ENCODE measurements at regions not wholly inside any gene's neighbourhood (a gene's known extent, or its start where the extent isn't known, plus 50 kb on each side); places are given as distances from the start of the nearest gene placed in this dataset.

DNA sequence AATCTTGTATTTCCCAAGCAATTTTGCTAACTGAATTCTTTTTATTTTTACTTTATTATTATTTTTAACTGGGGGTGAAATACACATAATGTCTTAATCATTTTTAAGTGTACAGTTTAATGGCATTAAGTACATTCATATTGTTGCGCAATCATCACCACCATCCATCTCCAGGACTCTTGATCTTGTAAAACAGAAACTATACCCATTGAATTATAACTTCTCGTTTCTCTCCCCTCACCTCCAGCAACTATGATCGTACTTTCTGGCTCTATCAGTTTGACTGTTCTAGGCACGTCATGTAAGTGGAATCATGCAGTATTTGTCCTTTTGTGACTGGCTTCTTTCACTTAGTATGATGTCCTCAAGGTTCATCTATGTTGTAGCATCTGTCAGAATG, 108.8 kb downstream of the ARL5B start:
- Histone ChIP-seq H3K4me3 (ENCODE audit: low read length in 3 of 3) (no peak overlapping the region), H3K9me3 (ENCODE audit: control insufficient read depth in 2 of 3, insufficient read depth in 1 of 3, low read length in 3 of 3) (peaks cover 0 to 4% (median 0%) of the 10 kb centered on the region in 3 donors), H3K36me3 (ENCODE audit: control insufficient read depth in 2 of 3, insufficient read depth in 3 of 3, low read length in 3 of 3) (no peaks in the 10 kb centered on the region), H3K27ac (ENCODE audit: low read depth in 2 of 2, low read length in 2 of 2) (no peak overlapping the region), H3K27me3 (ENCODE audit: control insufficient read depth, insufficient read depth, low read length) (no peaks in the 10 kb centered on the region), H3K4me1 (ENCODE audit: control insufficient read depth in 2 of 3, insufficient read depth in 2 of 3, low read depth in 1 of 3, low read length in 3 of 3) (no peaks in the 10 kb centered on the region), H3K9ac (ENCODE audit: low read length in 3 of 3) (no peak overlapping the region)
- DNase-seq, result no peak
- TF ChIP-seq, protein P1, sequence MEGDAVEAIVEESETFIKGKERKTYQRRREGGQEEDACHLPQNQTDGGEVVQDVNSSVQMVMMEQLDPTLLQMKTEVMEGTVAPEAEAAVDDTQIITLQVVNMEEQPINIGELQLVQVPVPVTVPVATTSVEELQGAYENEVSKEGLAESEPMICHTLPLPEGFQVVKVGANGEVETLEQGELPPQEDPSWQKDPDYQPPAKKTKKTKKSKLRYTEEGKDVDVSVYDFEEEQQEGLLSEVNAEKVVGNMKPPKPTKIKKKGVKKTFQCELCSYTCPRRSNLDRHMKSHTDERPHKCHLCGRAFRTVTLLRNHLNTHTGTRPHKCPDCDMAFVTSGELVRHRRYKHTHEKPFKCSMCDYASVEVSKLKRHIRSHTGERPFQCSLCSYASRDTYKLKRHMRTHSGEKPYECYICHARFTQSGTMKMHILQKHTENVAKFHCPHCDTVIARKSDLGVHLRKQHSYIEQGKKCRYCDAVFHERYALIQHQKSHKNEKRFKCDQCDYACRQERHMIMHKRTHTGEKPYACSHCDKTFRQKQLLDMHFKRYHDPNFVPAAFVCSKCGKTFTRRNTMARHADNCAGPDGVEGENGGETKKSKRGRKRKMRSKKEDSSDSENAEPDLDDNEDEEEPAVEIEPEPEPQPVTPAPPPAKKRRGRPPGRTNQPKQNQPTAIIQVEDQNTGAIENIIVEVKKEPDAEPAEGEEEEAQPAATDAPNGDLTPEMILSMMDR (IDR thresholded peaks at IDR 0.05; ENCODE audit: borderline replicate concordance, extremely low read depth, insufficient read depth), result no peak
- no peak for FAIRE-seq
- intact Hi-C loops (cut with DNase I), result no loop called here

DNA sequence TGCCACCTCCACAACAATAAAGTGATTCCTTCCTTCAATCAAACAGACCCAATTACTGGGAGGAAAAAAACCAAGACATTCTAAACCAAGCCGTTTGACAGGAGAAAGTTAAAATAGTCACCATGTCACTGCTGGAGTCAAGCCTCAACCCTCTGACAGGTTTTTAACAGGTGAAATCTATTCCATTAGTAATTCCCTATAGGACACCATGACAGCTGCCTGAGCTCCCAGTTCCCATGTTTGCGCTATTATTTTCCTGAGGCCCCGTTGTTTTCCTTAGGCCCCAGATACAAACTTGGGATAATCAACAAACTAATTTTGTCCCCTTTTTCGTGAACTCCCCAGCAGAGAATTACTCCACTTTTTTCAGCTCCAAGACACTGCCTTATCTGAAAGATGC, 113.9 kb downstream of the ARL5B start:
- Histone ChIP-seq H3K4me1 (ENCODE audit: control insufficient read depth in 2 of 3, insufficient read depth in 2 of 3, low read depth in 1 of 3, low read length in 3 of 3) (no peaks in the 10 kb centered on the region), H3K9ac (ENCODE audit: low read length in 3 of 3) (no peak overlapping the region), H3K9me3 (ENCODE audit: control insufficient read depth in 2 of 3, insufficient read depth in 1 of 3, low read length in 3 of 3) (peaks cover 0 to 4% (median 0%) of the 10 kb centered on the region in 3 donors), H3K27ac (ENCODE audit: low read depth in 2 of 2, low read length in 2 of 2) (no peak overlapping the region), H3K36me3 (ENCODE audit: control insufficient read depth in 2 of 3, insufficient read depth in 3 of 3, low read length in 3 of 3) (no peaks in the 10 kb centered on the region), H3K27me3 (ENCODE audit: control insufficient read depth, insufficient read depth, low read length) (no peaks in the 10 kb centered on the region), H3K4me3 (ENCODE audit: low read length in 3 of 3) (no peak overlapping the region)
- DNase-seq, result no peak
- TF ChIP-seq, protein P1 (IDR thresholded peaks at IDR 0.05; ENCODE audit: borderline replicate concordance, extremely low read depth, insufficient read depth), result no peak
- intact Hi-C loops (cut with DNase I), result no loop called here
- no peak for FAIRE-seq

DNA sequence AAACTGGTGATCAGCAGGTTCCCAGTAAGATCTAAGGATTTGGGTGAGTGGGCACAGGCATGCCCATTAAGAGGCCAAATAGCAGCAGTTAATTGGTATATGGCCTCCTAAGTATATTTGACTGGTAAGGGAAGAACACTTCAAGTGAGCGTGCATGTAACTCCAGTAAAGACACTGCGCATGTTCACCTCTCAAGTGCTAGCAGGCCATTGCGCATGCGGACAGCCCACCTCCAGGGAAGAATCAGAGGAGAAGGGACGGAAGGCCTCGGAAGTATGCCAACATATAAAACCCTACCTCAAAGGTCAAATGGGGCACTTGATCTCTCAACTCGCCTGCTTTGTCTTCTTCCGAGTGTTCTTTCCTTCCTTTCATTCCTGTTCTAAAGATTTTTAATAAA, 118.0 kb downstream of the ARL5B start:
- H3K27ac ChIP-seq (ENCODE audit: low read depth in 2 of 2, low read length in 2 of 2), result no peak overlapping the region
- no peaks in the 10 kb centered on the region for H3K9me3 ChIP-seq (ENCODE audit: control insufficient read depth in 2 of 3, insufficient read depth in 1 of 3, low read length in 3 of 3)
- no peak overlapping the region for H3K9ac ChIP-seq (ENCODE audit: low read length in 3 of 3)
- no peaks in the 10 kb centered on the region for H3K4me1 ChIP-seq (ENCODE audit: control insufficient read depth in 2 of 3, insufficient read depth in 2 of 3, low read depth in 1 of 3, low read length in 3 of 3)
- DNase-seq, result no peak
- H3K4me3 ChIP-seq (ENCODE audit: low read length in 3 of 3), result no peak overlapping the region
- FAIRE-seq, result no peak
- intact Hi-C loops (cut with DNase I), result no loop called here
- TF ChIP-seq, protein P1 (IDR thresholded peaks at IDR 0.05; ENCODE audit: borderline replicate concordance, extremely low read depth, insufficient read depth), result no peak
- H3K36me3 ChIP-seq (ENCODE audit: control insufficient read depth in 2 of 3, insufficient read depth in 3 of 3, low read length in 3 of 3), result no peaks in the 10 kb centered on the region
- no peaks in the 10 kb centered on the region for H3K27me3 ChIP-seq (ENCODE audit: control insufficient read depth, insufficient read depth, low read length)

DNA sequence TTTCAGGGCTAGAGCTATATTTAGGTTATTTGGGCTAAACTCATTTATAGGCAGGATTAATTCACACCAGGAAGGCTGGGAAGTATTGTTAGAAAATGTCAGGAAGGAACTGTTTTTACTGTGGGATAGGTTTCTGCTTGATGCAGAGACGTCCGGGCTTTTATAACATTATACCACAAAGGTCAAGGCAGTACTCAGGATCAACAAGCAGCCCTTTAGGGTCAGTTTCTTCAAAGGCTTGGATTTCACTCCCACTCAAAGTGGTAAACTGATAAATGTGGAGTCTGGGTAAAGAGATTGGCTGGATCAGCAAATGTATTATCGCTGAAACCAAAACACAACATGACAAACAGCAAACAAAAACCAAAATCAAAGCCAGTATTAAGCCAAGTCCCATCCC, 127.2 kb downstream of the ARL5B start:
- intact Hi-C loops (cut with DNase I), result no loop called here
- DNase-seq, result peak in 3 of 5 donors; percentile 22 to 73 (median 61)

More for the DNA sequence above, 127.2 kb downstream of the ARL5B start:
- no peak overlapping the region for H3K9ac ChIP-seq (ENCODE audit: low read length in 3 of 3)
- FAIRE-seq, result no peak
- no peaks in the 10 kb centered on the region for H3K27me3 ChIP-seq (ENCODE audit: control insufficient read depth, insufficient read depth, low read length)
- peaks cover 0 to 3% (median 0%) of the 10 kb centered on the region in 3 donors for H3K9me3 ChIP-seq (ENCODE audit: control insufficient read depth in 2 of 3, insufficient read depth in 1 of 3, low read length in 3 of 3)
- H3K36me3 ChIP-seq (ENCODE audit: control insufficient read depth in 2 of 3, insufficient read depth in 3 of 3, low read length in 3 of 3), result no peaks in the 10 kb centered on the region
- H3K4me1 ChIP-seq (ENCODE audit: control insufficient read depth in 2 of 3, insufficient read depth in 2 of 3, low read depth in 1 of 3, low read length in 3 of 3), result no peaks in the 10 kb centered on the region
- no peak overlapping the region for H3K27ac ChIP-seq (ENCODE audit: low read depth in 2 of 2, low read length in 2 of 2)
- TF ChIP-seq, protein P1 (IDR thresholded peaks at IDR 0.05; ENCODE audit: borderline replicate concordance, extremely low read depth, insufficient read depth), result no peak
- no peak overlapping the region for H3K4me3 ChIP-seq (ENCODE audit: low read length in 3 of 3)

Measured in kidney (tissue), 13 donors.